Cardiac fibroblast (primary cell): ENCODE measurements at regions not wholly inside any gene's neighbourhood (a gene's known extent, or its start where the extent isn't known, plus 50 kb on each side); places are given as distances from the start of the nearest gene placed in this dataset.

Source experiments
- DNase-seq, 2 donors: peaks; one replicate each; pipeline versions ENCODE4 v3.0.0 to v3.0.0-alpha.2; 2010; ENCODE audit warnings: low read depth in 2 of 2
- H3K4me3 ChIP-seq, 2 donors: replicated peaks in 1 of 2; 1 replicate in 1 of 2; 2 replicates in 1 of 2; pipeline ENCODE4 v1.5.1; 2011; ENCODE audit warnings: low read depth in 2 of 2, low read length in 2 of 2, mild to moderate bottlenecking in 2 of 2, moderate library complexity in 1 of 2
- TF ChIP-seq, protein P1 (sequence below): IDR thresholded peaks from one replicate; pipeline ENCODE4 v1.5.1; 2011; ENCODE audit warnings: low read depth, mild to moderate bottlenecking, low read length, inconsistent platforms

DNA sequence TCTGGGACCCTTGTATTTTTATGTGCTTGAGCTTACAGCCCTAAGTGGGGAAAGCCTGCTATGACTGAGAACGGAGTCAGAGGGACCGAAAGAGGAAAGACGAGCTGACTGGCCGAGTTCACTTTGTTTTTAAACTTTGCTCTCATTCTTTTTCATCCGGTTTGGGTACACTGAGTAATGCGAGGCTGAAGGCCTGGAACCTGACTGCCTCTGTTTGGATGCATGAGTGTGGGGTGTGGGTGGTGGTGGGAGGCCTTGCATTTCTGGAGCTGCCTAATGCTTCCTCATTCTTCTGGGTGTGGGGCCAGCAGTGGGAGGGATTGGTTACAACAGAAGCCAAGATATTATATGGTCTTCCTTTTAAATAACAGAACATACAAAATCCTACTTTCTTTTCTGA lies 155.5 kb downstream of the BUB3 start:
- H3K4me3 ChIP-seq, result no peak overlapping the region
- TF ChIP-seq, protein P1, sequence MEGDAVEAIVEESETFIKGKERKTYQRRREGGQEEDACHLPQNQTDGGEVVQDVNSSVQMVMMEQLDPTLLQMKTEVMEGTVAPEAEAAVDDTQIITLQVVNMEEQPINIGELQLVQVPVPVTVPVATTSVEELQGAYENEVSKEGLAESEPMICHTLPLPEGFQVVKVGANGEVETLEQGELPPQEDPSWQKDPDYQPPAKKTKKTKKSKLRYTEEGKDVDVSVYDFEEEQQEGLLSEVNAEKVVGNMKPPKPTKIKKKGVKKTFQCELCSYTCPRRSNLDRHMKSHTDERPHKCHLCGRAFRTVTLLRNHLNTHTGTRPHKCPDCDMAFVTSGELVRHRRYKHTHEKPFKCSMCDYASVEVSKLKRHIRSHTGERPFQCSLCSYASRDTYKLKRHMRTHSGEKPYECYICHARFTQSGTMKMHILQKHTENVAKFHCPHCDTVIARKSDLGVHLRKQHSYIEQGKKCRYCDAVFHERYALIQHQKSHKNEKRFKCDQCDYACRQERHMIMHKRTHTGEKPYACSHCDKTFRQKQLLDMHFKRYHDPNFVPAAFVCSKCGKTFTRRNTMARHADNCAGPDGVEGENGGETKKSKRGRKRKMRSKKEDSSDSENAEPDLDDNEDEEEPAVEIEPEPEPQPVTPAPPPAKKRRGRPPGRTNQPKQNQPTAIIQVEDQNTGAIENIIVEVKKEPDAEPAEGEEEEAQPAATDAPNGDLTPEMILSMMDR, result no peak
- peak; percentile 34 to 67 for DNase-seq

DNA sequence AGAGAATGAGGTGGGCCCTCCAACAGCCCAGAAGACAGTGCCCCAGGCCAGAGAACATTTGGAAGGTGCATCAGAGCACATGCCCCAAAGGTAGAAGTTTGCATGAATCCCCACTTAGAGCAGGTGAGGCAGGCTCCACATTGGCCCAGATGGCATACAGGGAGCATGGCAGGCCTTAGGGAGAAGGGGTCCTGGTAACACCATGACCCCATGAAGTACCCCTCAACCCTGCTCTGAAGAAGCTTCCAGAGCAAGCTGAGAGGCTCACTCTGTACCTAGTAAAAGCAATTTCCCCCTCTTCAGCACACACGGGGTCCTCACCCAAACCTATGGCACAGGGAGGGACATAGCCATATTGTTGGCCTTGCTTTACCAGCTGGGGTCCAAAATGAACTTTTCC lies 162.6 kb downstream of the BUB3 start:
- TF ChIP-seq, protein P1, result no peak

DNA sequence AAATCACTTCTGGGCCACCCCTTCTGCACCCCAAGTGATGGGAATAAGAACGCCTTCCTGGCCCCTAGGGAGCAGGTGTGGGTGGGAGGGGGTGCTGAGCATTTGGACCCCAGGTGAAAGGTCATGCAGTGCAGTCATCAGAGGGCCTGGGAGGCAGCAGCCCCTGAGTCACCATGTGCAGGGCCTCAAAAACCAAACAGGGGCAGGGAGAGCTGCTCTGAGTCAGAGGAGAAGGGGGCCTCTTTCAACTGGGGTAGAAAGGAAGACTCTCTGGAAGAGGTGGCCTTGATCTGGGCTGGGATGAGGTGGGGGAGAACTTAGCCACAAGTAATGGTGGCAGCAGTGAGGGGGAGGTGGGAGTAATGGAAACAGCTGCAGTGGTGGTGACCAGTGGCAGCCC lies 164.3 kb downstream of the BUB3 start:
- no peak for DNase-seq

More for the DNA sequence above, 162.6 kb downstream of the BUB3 start:
- no peak overlapping the region for H3K4me3 ChIP-seq
- DNase-seq, result no peak

DNA sequence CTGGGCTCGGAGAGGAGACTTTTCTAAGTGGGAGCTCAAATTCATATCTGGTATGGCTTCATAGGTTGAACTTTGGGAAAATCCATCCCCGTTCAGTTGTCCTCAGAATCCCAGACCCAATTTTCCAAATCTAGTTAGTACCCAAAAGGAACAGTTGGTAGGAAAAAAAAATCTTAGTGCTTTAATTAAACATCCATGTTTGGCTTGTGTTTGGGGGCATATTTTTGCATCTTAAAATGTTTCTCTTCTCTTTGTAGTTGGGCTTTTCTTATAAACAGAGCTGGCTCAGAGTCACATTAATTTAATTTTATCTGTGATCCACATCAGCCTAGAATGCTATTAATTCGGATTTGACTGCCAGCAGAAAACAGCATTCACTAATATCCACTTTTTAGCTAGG lies 165.9 kb downstream of the BUB3 start:
- no peak overlapping the region for H3K4me3 ChIP-seq
- TF ChIP-seq, protein P1, result no peak
- no peak for DNase-seq

More for the DNA sequence above, 164.3 kb downstream of the BUB3 start:
- TF ChIP-seq, protein P1, result no peak
- H3K4me3 ChIP-seq, result no peak overlapping the region

DNA sequence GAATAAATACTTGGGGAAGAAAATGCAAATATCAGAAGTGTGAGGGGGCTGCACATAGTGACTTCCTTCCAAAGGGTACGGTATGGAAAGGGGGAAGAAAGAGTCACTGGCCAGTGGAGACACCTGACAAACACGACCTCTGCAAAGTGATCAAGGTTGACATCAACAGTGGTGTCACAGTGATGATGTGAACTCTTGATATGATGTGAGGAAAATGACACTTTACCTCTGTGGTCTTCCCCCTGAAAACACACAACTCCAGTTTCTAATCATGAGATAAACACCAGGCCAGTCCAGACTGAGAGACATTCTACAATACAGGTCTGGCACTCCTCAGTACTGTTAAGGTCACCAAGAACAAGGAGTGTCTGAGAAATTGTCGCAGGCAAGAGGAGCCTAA lies 169.7 kb downstream of the BUB3 start:
- no peak overlapping the region for H3K4me3 ChIP-seq
- no peak for DNase-seq
- TF ChIP-seq, protein P1, result no peak

DNA sequence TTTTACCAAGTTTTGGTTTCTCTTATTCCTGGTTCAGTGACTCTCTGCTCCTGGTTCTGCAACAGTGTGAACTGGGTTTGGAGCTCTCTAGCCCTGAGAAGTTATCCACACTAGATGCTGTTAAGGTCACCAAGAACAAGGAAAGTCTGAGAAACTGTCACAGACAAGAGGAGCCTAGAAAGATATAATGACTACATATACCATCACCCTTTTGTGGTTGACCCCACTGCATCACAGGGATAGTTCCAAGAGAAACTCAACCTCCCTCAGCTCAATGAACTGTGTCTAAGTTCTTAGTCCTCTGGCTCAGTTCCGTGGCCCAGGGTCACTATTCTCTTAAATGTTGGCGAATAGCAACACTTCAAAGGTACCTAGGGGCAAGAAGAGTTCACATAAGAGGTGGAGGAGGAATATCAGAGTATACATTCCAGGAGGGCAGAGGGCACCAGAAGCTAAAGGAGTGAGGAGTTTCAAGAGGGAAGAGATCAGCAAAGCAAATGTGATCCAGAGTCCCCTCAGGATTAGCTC lies 171.5 kb downstream of the BUB3 start:
- TF ChIP-seq, protein P1, result no peak
- no peak for DNase-seq
- H3K4me3 ChIP-seq, result no peak overlapping the region

DNA sequence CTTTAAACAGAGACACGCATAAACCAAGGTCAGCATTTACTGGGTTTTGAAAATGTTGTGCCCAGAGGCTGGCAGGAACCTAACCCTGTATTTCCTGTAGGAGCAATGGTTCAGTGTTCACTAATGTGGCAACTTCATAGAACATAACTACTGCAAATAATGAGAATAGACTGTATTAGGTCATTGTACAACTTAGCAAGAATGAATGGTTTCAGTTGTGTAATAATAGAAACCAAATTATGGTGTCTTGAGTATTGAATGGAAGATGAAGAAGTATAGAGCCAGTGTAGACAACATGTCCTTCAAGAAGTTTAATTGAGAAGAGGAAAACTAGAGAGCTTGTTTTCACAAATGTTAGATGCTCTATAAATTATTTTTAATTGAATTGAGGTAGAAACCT lies 172.5 kb downstream of the BUB3 start:
- no peak for DNase-seq
- no peak overlapping the region for H3K4me3 ChIP-seq
- TF ChIP-seq, protein P1, result no peak
